ENCODE measurements at regions not wholly inside any gene's neighbourhood (a gene's known extent, or its start where the extent isn't known, plus 50 kb on each side); places are given as distances from the start of the nearest gene placed in this dataset.

GRCh38 chr5:147170603-147171002, 64.2 kb upstream of the STK32A start:
- no peak for TF ChIP-seq POLR2A (IDR thresholded peaks at IDR 0.05)
- no peak for TF ChIP-seq CTCF (IDR thresholded peaks at IDR 0.05)
- no peak for TF ChIP-seq POLR2AphosphoS5 (IDR thresholded peaks at IDR 0.05)
